ENCODE measurements at regions not wholly inside any gene's neighbourhood (a gene's known extent, or its start where the extent isn't known, plus 50 kb on each side); places are given as distances from the start of the nearest gene placed in this dataset.

DNA sequence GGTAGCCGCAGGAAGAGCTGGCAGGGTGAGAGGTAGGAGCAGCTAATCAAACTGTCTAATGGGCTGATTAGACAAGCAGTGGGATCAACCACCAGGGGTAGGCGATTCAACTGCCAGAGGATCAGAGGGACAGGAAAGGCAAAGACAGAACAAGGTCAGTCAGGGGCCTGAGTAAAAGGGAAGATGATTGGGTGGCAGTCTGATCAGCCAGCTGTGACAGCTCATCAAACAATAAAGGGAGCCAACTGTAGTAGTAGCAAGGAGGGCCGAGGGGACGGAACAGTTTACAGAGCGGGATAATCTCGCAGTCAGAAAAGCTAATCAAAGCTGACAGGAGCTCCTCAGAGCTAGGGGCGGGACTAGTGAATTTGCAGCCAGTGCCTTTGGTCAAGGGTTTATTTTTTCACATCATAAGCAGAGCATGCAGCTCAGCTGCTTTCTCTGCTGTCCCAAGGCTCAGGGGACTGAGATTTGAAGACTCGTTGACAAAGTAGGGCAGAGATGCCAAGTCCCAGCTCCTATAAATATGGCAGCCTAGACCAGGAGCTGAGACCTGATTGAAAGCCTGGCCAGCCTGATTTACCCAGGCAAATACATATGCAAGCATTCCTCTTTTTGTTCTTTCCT lies 418.2 kb downstream of the GABRG2 start:
- Histone ChIP-seq H3K27ac (ENCODE audit: low read length in 2 of 2) (no peak overlapping the region), H3K9me3 (ENCODE audit: control extremely low read depth in 1 of 3, control insufficient read depth in 2 of 3, insufficient read depth in 1 of 3, low read length in 2 of 3) (peaks cover 0 to 4% (median 0%) of the 10 kb centered on the region in 3 donors), H3K4me3 (ENCODE audit: control extremely low read depth in 1 of 5, extremely low read depth in 1 of 5, insufficient read depth in 1 of 5, low read depth in 2 of 5, low read length in 4 of 5) (no peak overlapping the region), H2AFZ (ENCODE audit: insufficient read depth, low read depth, low read length, poor library complexity, severe bottlenecking) (no peak overlapping the region), H3K9ac (ENCODE audit: low read length) (no peak overlapping the region), H3K4me2 (replicated peaks; ENCODE audit: low read depth, low read length, poor library complexity, severe bottlenecking) (no peak overlapping the region), H4K20me1 (ENCODE audit: control insufficient read depth, insufficient read depth, low read length, poor library complexity, severe bottlenecking) (no peaks in the 10 kb centered on the region), H3K36me3 (replicated peaks in 1 of 2; ENCODE audit: control extremely low read depth in 1 of 2, control insufficient read depth in 1 of 2, extremely low read depth in 1 of 2, insufficient read depth in 2 of 2, low read length in 1 of 2) (no peaks in the 10 kb centered on the region), H3K4me1 (ENCODE audit: control insufficient read depth in 2 of 2, insufficient read depth in 2 of 2, low read length in 2 of 2) (no peaks in the 10 kb centered on the region), H3K27me3 (replicated peaks in 1 of 4; ENCODE audit: control extremely low read depth in 1 of 4, control insufficient read depth in 3 of 4, insufficient read depth in 4 of 4, low read length in 3 of 4) (no peaks in the 10 kb centered on the region), H3K79me2 (ENCODE audit: control insufficient read depth, insufficient read depth, low read length) (no peaks in the 10 kb centered on the region)
- H3K4me1 Mint-ChIP-seq = no peaks in the 10 kb centered on the region
- 75% methylated on average over 8 of the region's 8 CpGs for WGBS (ENCODE audit: insufficient coverage)
- TF ChIP-seq CTCF (IDR thresholded peaks at IDR 0.05) = no peak
- no peak for TF ChIP-seq EZH2 (IDR thresholded peaks at IDR 0.05; ENCODE audit: borderline replicate concordance, insufficient read depth, low read depth, low read length, poor library complexity, severe bottlenecking)
- DNase-seq (no peak), ATAC-seq (ENCODE audit: low read depth) (no peak)
- ChIA-PET CTCF (no interaction called here), POLR2A (no interaction called here)
- intact Hi-C loops (cut with micrococcal nuclease) = no loop called here
- H3K9me3 Mint-ChIP-seq (ENCODE audit: insufficient read depth) = peaks cover 4% of the 10 kb centered on the region
- H3K4me3 Mint-ChIP-seq = no peak overlapping the region
- H3K27ac Mint-ChIP-seq = no peak overlapping the region
- no peaks in the 10 kb centered on the region for H3K27me3 Mint-ChIP-seq

DNA sequence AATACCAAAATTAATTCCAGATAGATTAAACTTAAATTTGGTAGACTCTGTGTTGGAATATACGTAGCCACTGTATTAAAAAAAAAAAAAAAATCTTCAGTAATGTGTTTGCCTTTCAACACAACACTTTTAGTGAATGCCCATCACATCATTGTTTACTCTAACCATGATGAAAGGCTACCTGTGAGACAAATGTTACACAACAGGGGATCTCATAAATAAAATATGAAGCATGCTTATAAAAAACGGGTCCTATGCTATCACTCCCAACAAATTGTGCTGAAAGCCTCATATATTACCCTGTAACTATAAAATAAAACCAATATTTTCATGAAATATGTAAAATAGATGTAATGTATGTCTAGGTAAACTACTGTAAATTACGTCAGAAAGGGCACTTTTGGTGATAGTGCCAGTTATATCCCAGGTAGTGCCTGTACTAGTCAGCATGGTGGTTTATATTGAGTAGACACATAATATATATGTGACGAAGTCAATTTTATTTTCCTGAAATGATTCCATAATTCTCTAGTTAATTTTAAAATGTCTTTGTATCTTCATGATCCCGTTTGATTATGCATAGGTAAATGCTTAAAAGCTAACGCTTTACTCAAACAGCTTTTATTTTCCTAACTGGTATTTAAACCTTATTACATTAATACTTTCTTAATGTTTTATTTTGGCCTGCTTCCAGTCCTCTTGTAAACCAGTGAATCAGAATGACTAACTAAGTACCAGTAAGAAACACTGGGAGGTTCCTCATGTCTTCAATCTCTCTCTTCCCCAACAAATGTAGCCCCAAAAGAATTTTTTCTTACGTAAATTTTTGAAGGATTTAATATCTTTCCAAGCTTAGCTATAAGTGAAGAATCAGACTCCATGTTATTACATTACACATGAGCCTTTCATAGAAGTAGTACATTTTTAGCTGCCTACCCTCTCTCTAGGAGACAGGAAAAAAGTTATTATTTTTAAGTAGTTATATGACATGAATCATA lies 420.3 kb downstream of the GABRG2 start:
- H4K20me1 ChIP-seq (ENCODE audit: control insufficient read depth, insufficient read depth, low read length, poor library complexity, severe bottlenecking) = no peaks in the 10 kb centered on the region
- ChIA-PET POLR2A (no interaction called here), CTCF (no interaction called here)
- H2AFZ ChIP-seq (ENCODE audit: insufficient read depth, low read depth, low read length, poor library complexity, severe bottlenecking) = no peak overlapping the region
- H3K4me1 ChIP-seq (ENCODE audit: control insufficient read depth in 2 of 2, insufficient read depth in 2 of 2, low read length in 2 of 2) = no peaks in the 10 kb centered on the region
- Mint-ChIP-seq H3K27ac (no peak overlapping the region), H3K4me3 (no peak overlapping the region), H3K27me3 (no peaks in the 10 kb centered on the region), H3K4me1 (no peaks in the 10 kb centered on the region), H3K9me3 (ENCODE audit: insufficient read depth) (peaks cover 4% of the 10 kb centered on the region)
- WGBS (ENCODE audit: insufficient coverage) = no CpG with 5 or more reads among the region's 7 CpGs
- DNase-seq (no peak), ATAC-seq (ENCODE audit: low read depth) (no peak)
- H3K36me3 ChIP-seq (replicated peaks in 1 of 2; ENCODE audit: control extremely low read depth in 1 of 2, control insufficient read depth in 1 of 2, extremely low read depth in 1 of 2, insufficient read depth in 2 of 2, low read length in 1 of 2) = no peaks in the 10 kb centered on the region
- intact Hi-C loops (cut with micrococcal nuclease) = no loop called here
- H3K27me3 ChIP-seq (replicated peaks in 1 of 4; ENCODE audit: control extremely low read depth in 1 of 4, control insufficient read depth in 3 of 4, insufficient read depth in 4 of 4, low read length in 3 of 4) = no peaks in the 10 kb centered on the region
- H3K9ac ChIP-seq (ENCODE audit: low read length) = no peak overlapping the region
- H3K79me2 ChIP-seq (ENCODE audit: control insufficient read depth, insufficient read depth, low read length) = no peaks in the 10 kb centered on the region
- H3K4me3 ChIP-seq (ENCODE audit: control extremely low read depth in 1 of 5, extremely low read depth in 1 of 5, insufficient read depth in 1 of 5, low read depth in 2 of 5, low read length in 4 of 5) = no peak overlapping the region
- H3K27ac ChIP-seq (ENCODE audit: low read length in 2 of 2) = no peak overlapping the region
- H3K9me3 ChIP-seq (ENCODE audit: control extremely low read depth in 1 of 3, control insufficient read depth in 2 of 3, insufficient read depth in 1 of 3, low read length in 2 of 3) = peaks cover 0 to 4% (median 0%) of the 10 kb centered on the region in 3 donors
- no peak overlapping the region for H3K4me2 ChIP-seq (replicated peaks; ENCODE audit: low read depth, low read length, poor library complexity, severe bottlenecking)
- TF ChIP-seq EZH2 (IDR thresholded peaks at IDR 0.05; ENCODE audit: borderline replicate concordance, insufficient read depth, low read depth, low read length, poor library complexity, severe bottlenecking) = no peak
- no peak for TF ChIP-seq CTCF (IDR thresholded peaks at IDR 0.05)

Measured in B cell (primary cell).